ENCODE measurements at regions not wholly inside any gene's neighbourhood (a gene's known extent, or its start where the extent isn't known, plus 50 kb on each side); places are given as distances from the start of the nearest gene placed in this dataset.

GRCh38 chr4:30950737-30951136 lies 230.6 kb downstream of the PCDH7 start:
- H3K27ac ChIP-seq, result no peak overlapping the region
- no peak for TF ChIP-seq ZFX (IDR thresholded peaks at IDR 0.05; ENCODE audit: borderline replicate concordance)
- TF ChIP-seq, protein P1, sequence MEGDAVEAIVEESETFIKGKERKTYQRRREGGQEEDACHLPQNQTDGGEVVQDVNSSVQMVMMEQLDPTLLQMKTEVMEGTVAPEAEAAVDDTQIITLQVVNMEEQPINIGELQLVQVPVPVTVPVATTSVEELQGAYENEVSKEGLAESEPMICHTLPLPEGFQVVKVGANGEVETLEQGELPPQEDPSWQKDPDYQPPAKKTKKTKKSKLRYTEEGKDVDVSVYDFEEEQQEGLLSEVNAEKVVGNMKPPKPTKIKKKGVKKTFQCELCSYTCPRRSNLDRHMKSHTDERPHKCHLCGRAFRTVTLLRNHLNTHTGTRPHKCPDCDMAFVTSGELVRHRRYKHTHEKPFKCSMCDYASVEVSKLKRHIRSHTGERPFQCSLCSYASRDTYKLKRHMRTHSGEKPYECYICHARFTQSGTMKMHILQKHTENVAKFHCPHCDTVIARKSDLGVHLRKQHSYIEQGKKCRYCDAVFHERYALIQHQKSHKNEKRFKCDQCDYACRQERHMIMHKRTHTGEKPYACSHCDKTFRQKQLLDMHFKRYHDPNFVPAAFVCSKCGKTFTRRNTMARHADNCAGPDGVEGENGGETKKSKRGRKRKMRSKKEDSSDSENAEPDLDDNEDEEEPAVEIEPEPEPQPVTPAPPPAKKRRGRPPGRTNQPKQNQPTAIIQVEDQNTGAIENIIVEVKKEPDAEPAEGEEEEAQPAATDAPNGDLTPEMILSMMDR (IDR thresholded peaks at IDR 0.05), result no peak

- H3K27ac ChIP-seq, result no peak overlapping the region
- TF ChIP-seq ZFX (IDR thresholded peaks at IDR 0.05; ENCODE audit: borderline replicate concordance), result no peak
- TF ChIP-seq, protein P1 (IDR thresholded peaks at IDR 0.05), result no peak
Measured at GRCh38 chr4:30952526-30953219, 232.5 kb downstream of the PCDH7 start.

- TF ChIP-seq, protein P1 (IDR thresholded peaks at IDR 0.05), result no peak
- no peak for TF ChIP-seq ZFX (IDR thresholded peaks at IDR 0.05; ENCODE audit: borderline replicate concordance)
- H3K27ac ChIP-seq, result no peak overlapping the region
Measured at GRCh38 chr4:30953799-30954198, 233.6 kb downstream of the PCDH7 start.

DNA sequence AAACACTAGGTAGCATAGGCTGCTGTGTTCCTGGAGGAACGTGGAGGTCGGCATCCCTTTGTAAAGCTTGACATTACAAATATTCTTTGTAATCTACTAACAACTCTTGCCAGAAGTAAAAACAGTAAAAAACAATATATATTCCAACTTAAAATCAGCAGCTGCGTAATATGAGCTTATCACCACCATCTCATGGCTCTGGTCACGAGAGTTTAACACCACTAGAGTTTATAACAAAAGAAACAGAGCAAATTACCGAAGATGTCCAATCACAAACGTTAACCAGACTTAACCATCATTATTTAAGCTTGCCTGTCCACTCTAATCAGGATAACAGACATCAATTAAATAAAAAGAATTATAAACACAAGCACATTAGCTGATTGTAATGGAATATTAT lies 236.7 kb downstream of the PCDH7 start:
- no peak overlapping the region for H3K27ac ChIP-seq
- TF ChIP-seq, protein P1 (IDR thresholded peaks at IDR 0.05), result no peak
- no peak for TF ChIP-seq ZFX (IDR thresholded peaks at IDR 0.05; ENCODE audit: borderline replicate concordance)

DNA sequence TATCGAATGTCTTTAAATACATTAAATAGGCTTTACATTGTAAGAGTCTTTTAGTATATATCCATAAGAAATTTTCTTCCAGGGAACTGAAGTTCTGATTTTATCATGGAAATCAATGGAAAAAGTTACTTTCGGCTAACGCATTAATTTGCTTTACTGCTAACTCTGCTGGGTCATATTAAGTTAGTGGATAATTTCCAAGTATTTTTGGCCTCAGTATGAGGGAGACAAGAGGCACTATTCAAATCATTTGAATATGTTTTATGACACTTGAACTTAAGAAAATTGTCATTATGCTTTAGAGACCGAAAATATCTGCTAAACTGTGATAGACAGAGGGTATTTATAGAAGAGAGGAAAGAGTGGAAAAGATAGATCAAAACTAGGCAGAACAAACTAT lies 237.5 kb downstream of the PCDH7 start:
- TF ChIP-seq, protein P1 (IDR thresholded peaks at IDR 0.05), result no peak
- TF ChIP-seq ZFX (IDR thresholded peaks at IDR 0.05; ENCODE audit: borderline replicate concordance), result no peak
- no peak overlapping the region for H3K27ac ChIP-seq

GRCh38 chr4:30959781-30960485 lies 239.8 kb downstream of the PCDH7 start:
- H3K27ac ChIP-seq, result no peak overlapping the region
- no peak for TF ChIP-seq ZFX (IDR thresholded peaks at IDR 0.05; ENCODE audit: borderline replicate concordance)
- TF ChIP-seq, protein P1 (IDR thresholded peaks at IDR 0.05), result no peak

DNA sequence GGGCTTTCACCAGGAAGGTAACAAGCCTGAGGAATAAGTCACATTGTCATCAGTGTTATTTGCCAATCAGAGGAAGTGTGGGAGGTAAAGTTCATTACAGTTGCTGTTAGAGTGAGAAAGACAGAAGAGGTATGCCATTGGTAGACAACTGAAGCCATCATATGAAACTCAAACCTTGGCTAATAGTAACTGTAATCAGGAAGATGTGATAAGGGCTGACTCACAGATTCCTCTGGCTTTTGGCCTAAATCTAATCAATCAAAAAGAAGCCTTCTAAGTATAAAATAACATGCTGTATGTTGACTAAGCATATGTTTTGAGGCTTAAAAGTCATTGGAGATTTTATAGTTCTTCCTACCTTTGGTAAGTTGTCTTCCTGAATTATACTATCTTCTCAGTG lies 242.8 kb downstream of the PCDH7 start:
- no peak for TF ChIP-seq ZFX (IDR thresholded peaks at IDR 0.05; ENCODE audit: borderline replicate concordance)
- TF ChIP-seq, protein P1 (IDR thresholded peaks at IDR 0.05), result no peak
- no peak overlapping the region for H3K27ac ChIP-seq

Measured in 22Rv1 (cell line).